ENCODE measurements at regions not wholly inside any gene's neighbourhood (a gene's known extent, or its start where the extent isn't known, plus 50 kb on each side); places are given as distances from the start of the nearest gene placed in this dataset.

- no peak overlapping the region for H2AFZ ChIP-seq (replicated peaks; ENCODE audit: low read length, poor library complexity)
- no peak overlapping the region for H3K4me2 ChIP-seq (ENCODE audit: low read depth, low read length)
- H2BK15ac ChIP-seq (ENCODE audit: low read depth, low read length) = no peak overlapping the region
- intact Hi-C loops (cut with micrococcal nuclease) = no loop called here
- DNase-seq = no peak
- no peak overlapping the region for H3K9ac ChIP-seq (ENCODE audit: low read depth, low read length)
- no peaks in the 10 kb centered on the region for H3K4me1 ChIP-seq (ENCODE audit: control insufficient read depth, insufficient read depth, low read length)
- no peak overlapping the region for H3K4me3 ChIP-seq (ENCODE audit: insufficient read depth, low read depth, low read length)
- H4K8ac ChIP-seq (ENCODE audit: low read depth in 2 of 2, low read length in 2 of 2) = no peak overlapping the region
- no peak overlapping the region for H3K14ac ChIP-seq (replicated peaks; ENCODE audit: low read depth, low read length)
- peaks cover 12% of the 10 kb centered on the region for H3K27me3 ChIP-seq (ENCODE audit: control insufficient read depth, insufficient read depth, low read length)
- H2BK120ac ChIP-seq (ENCODE audit: low read depth, low read length) = no peak overlapping the region
- TF ChIP-seq SMC3 (IDR thresholded peaks at IDR 0.05; ENCODE audit: low read depth, low read length) = no peak
- TF ChIP-seq MAFK (IDR thresholded peaks at IDR 0.05; ENCODE audit: low read depth, low read length) = no peak
- no peak for TF ChIP-seq CEBPB (IDR thresholded peaks at IDR 0.05; ENCODE audit: low read depth, low read length)
- no peak for TF ChIP-seq RAD21 (IDR thresholded peaks at IDR 0.05; ENCODE audit: low read length)
- no peak for TF ChIP-seq ELK1 (IDR thresholded peaks at IDR 0.05; ENCODE audit: borderline replicate concordance, low read depth, low read length)
- TF ChIP-seq MAZ (IDR thresholded peaks at IDR 0.05; ENCODE audit: borderline replicate concordance, low read depth, low read length) = no peak
- TF ChIP-seq CTCF (conservative IDR thresholded peaks at IDR 0.05; ENCODE audit: low read depth, low read length) = no peak
- no CpG with 5 or more reads among the region's 1 CpG for WGBS, 2 experiments (ENCODE audit: extremely low coverage in 2 of 2, insufficient read length in 1 of 2)
- in situ Hi-C loops (cut with MboI; ENCODE audit: low sequenced_read_pairs) = no loop called here
- H4K5ac ChIP-seq (ENCODE audit: low read depth, low read length) = no peak overlapping the region
- H2AK9ac ChIP-seq (replicated peaks; ENCODE audit: low read depth, low read length, poor library complexity) = no peak overlapping the region
- H3K18ac ChIP-seq (ENCODE audit: low read depth, low read length) = no peak overlapping the region
- H3K4ac ChIP-seq (ENCODE audit: low read depth, low read length) = no peak overlapping the region
- no peak overlapping the region for H3K23ac ChIP-seq (ENCODE audit: low read depth, low read length)
- no peaks in the 10 kb centered on the region for H3K9me3 ChIP-seq (ENCODE audit: control insufficient read depth, insufficient read depth, low read length)
- no peak overlapping the region for H4K91ac ChIP-seq (ENCODE audit: insufficient read depth, low read depth, low read length)
- dilution Hi-C loops (cut with HindIII; ENCODE audit: low sequenced_read_pairs, unreplicated experiment) = no loop called here
- no peaks in the 10 kb centered on the region for H4K20me1 ChIP-seq (ENCODE audit: insufficient read depth, low read length)
- no peak overlapping the region for H2AK5ac ChIP-seq (ENCODE audit: low read depth, low read length)
- no peak overlapping the region for H3K56ac ChIP-seq (ENCODE audit: extremely low read depth, insufficient read depth, low read length)
- ATAC-seq (ENCODE audit: low read depth) = no peak
- no peak overlapping the region for H2BK20ac ChIP-seq (ENCODE audit: low read depth, low read length)
- H3K79me1 ChIP-seq (ENCODE audit: low read depth in 1 of 2, low read length in 2 of 2) = no peaks in the 10 kb centered on the region
- ChIA-PET CTCF (no interaction called here), POLR2A (ENCODE audit: unreplicated experiment) (no interaction called here)
- no TSS peak for BruUV-seq (replicated peaks)
- H3K27ac ChIP-seq (ENCODE audit: insufficient read depth, low read length) = no peak overlapping the region
- H3K36me3 ChIP-seq (ENCODE audit: control insufficient read depth, insufficient read depth, low read length) = no peaks in the 10 kb centered on the region
- no peak overlapping the region for H2BK5ac ChIP-seq (ENCODE audit: low read depth, low read length, poor library complexity, severe bottlenecking)
- H3K9me1 ChIP-seq (ENCODE audit: insufficient read depth, low read length) = no peaks in the 10 kb centered on the region
Observed at GRCh38 chr13:60220072-60220471, 56.3 kb upstream of the DIAPH3 start.

Measured in IMR-90 (cell line).